Stomach (tissue), 4 donors: ENCODE measurements at regions not wholly inside any gene's neighbourhood (a gene's known extent, or its start where the extent isn't known, plus 50 kb on each side); places are given as distances from the start of the nearest gene placed in this dataset.

Experiments used
- CTCF ChIP-seq, 7 experiments: fragments of 450-650 bp in 4 of 7; fragments of 200-600 bp in 3 of 7; sonication (generic) in 3 of 7; IDR thresholded peaks; one replicate each; pipeline ENCODE4 v1.5.1; 2016 to 2019; ENCODE audit warnings: antibody characterized with exemption in 7 of 7, control low read depth in 2 of 7, mild to moderate bottlenecking in 1 of 7
- EP300 ChIP-seq: sonication (generic); formaldehyde crosslinking; IDR thresholded peaks from one replicate; pipeline ENCODE4 v1.6.1; 2017; ENCODE audit warnings: antibody characterized with exemption
- POLR2AphosphoS5 ChIP-seq, 3 donors: sonication (generic); formaldehyde crosslinking; IDR thresholded peaks; one replicate each; pipeline ENCODE4 v1.6.1; 2016; ENCODE audit warnings: antibody characterized with exemption in 3 of 3

DNA sequence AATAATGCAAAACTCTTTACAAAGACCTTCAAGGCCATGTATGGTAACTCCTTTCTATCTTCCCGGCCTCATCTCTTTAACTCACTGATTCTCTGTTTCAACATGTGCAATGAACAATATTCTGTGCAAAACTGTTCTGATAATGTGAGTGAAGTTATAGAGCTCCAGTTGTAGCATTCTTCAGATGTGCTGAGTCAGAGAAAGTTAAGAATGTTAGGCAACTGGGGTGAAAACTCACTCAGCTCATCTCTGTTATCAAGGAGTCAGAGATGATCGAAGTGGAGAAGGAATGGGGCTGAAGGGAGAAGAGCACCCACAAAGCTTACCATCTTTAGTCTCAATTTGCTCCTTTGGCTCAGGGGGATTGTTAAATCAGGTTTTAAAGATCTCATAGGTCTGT lies 344.7 kb upstream of the NPSR1 start:
- TF ChIP-seq POLR2AphosphoS5 (IDR thresholded peaks at IDR 0.05): no peak
- no peak for TF ChIP-seq CTCF (IDR thresholded peaks at IDR 0.05)
- TF ChIP-seq EP300: no peak
